ENCODE measurements at regions not wholly inside any gene's neighbourhood (a gene's known extent, or its start where the extent isn't known, plus 50 kb on each side); places are given as distances from the start of the nearest gene placed in this dataset.
A peak's percentile ranks its signal among the peaks of the same experiment; 100 is the strongest.

- TF ChIP-seq CTCF (IDR thresholded peaks at IDR 0.05) (no peak), POLR2A (IDR thresholded peaks at IDR 0.05) (no peak)
- no peaks in the 10 kb centered on the region for H3K4me1 ChIP-seq
- no peak overlapping the region for H3K27ac ChIP-seq
- no peaks in the 10 kb centered on the region for H3K36me3 ChIP-seq
- no peak for DNase-seq
- no peaks in the 10 kb centered on the region for H3K9me3 ChIP-seq
- WGBS, 4 donors, result 82 to 92% (median 83%) methylated on average over 3 of the region's 3 CpGs
- no peak overlapping the region for H3K4me3 ChIP-seq
- no peak for ATAC-seq
- H3K27me3 ChIP-seq, result no peaks in the 10 kb centered on the region
- intact Hi-C loops (cut with DNase I), result no loop called here
Observed at GRCh38 chr21:16096988-16097387, 367.2 kb downstream of the USP25 start.

- TF ChIP-seq CTCF (IDR thresholded peaks at IDR 0.05), result no peak
- no peak for TF ChIP-seq POLR2A (IDR thresholded peaks at IDR 0.05)
- Histone ChIP-seq H3K36me3 (no peaks in the 10 kb centered on the region), H3K27ac (no peak overlapping the region), H3K4me1 (no peaks in the 10 kb centered on the region), H3K27me3 (no peaks in the 10 kb centered on the region), H3K4me3 (no peak overlapping the region), H3K9me3 (peaks cover 0 to 8% (median 0%) of the 10 kb centered on the region in 12 donors)
- 25 to 43% (median 37%) methylated on average over 2 of the region's 2 CpGs for WGBS, 4 donors
- intact Hi-C loops (cut with DNase I), result no loop called here
- DNase-seq (no peak), ATAC-seq (no peak)
Observed at GRCh38 chr21:16102113-16102512, 372.3 kb downstream of the USP25 start.

- no peak for TF ChIP-seq CTCF (IDR thresholded peaks at IDR 0.05)
- no peak for TF ChIP-seq POLR2A (IDR thresholded peaks at IDR 0.05)
- DNase-seq, result no peak
- ATAC-seq, result no peak
- H3K4me1 ChIP-seq, result no peaks in the 10 kb centered on the region
- no peaks in the 10 kb centered on the region for H3K36me3 ChIP-seq
- WGBS, 4 donors, result 92 to 97% (median 96%) methylated on average over 3 of the region's 3 CpGs
- H3K27me3 ChIP-seq, result no peaks in the 10 kb centered on the region
- intact Hi-C loops (cut with DNase I), result no loop called here
- H3K4me3 ChIP-seq, result no peak overlapping the region
- no peak overlapping the region for H3K27ac ChIP-seq
- peaks cover 0 to 8% (median 0%) of the 10 kb centered on the region in 12 donors for H3K9me3 ChIP-seq
Observed at GRCh38 chr21:16108561-16109075, 378.8 kb downstream of the USP25 start.

GRCh38 chr21:16113052-16113715 is 383.4 kb downstream of the USP25 start:
- Histone ChIP-seq H3K27ac (peak overlapping the region in 4 of 12 donors; percentile 1 to 40 (median 32)), H3K4me3 (no peak overlapping the region), H3K36me3 (no peaks in the 10 kb centered on the region), H3K9me3 (peaks cover 0 to 10% (median 0%) of the 10 kb centered on the region in 12 donors), H3K27me3 (no peaks in the 10 kb centered on the region), H3K4me1 (peaks cover 0 to 2% (median 0%) of the 10 kb centered on the region in 12 donors)
- peak in 1 of 4 donors; percentile 46 for ATAC-seq
- no peak for DNase-seq
- intact Hi-C loops (cut with DNase I), result no loop called here
- no peak for TF ChIP-seq POLR2A (IDR thresholded peaks at IDR 0.05)
- TF ChIP-seq CTCF (IDR thresholded peaks at IDR 0.05), result no peak
- 32 to 56% (median 45%) methylated on average over 2 of the region's 2 CpGs for WGBS, 4 donors

All from heart left ventricle (tissue), 16 donors.